Brain microvascular endothelial cell (primary cell): ENCODE measurements at regions not wholly inside any gene's neighbourhood (a gene's known extent, or its start where the extent isn't known, plus 50 kb on each side); places are given as distances from the start of the nearest gene placed in this dataset.

Experiments used
- DNase-seq: peaks from one replicate; pipeline ENCODE4 v3.0.0-alpha.2; 2020
- H3K27ac ChIP-seq: fragments of 250-450 bp; sonication (Bioruptor Pico); 2 replicates; pipeline ENCODE4 v1.5.1; 2020; ENCODE audit warnings: mild to moderate bottlenecking, moderate library complexity
- H3K27me3 ChIP-seq: fragments of 250-450 bp; sonication (Bioruptor Pico); replicated peaks from 2 replicates; pipeline ENCODE4 v1.5.1; 2020; ENCODE audit warnings: mild to moderate bottlenecking
- H3K36me3 ChIP-seq: fragments of 250-450 bp; sonication (Bioruptor Pico); replicated peaks from 2 replicates; pipeline ENCODE4 v1.5.1; 2020; ENCODE audit warnings: mild to moderate bottlenecking
- H3K4me3 ChIP-seq: 2 replicates; pipeline ENCODE4 v1.5.1; 2011; ENCODE audit warnings: low read depth, mild to moderate bottlenecking, control low read depth, low read length, moderate library complexity
- in situ Hi-C: cut with HindIII; loops from 2 replicates; pipeline ENCODE4 v1.10.0; 2017; ENCODE audit warnings: low sequenced_read_pairs, low pct_ligation_motif_present
- TF ChIP-seq, protein P1 (sequence below): IDR thresholded peaks from 2 replicates; pipeline ENCODE4 v1.5.1; 2011; ENCODE audit warnings: low read depth, mild to moderate bottlenecking, moderate library complexity, low read length, control low read depth, inconsistent platforms; ENCODE audit errors: missing control alignments

DNA sequence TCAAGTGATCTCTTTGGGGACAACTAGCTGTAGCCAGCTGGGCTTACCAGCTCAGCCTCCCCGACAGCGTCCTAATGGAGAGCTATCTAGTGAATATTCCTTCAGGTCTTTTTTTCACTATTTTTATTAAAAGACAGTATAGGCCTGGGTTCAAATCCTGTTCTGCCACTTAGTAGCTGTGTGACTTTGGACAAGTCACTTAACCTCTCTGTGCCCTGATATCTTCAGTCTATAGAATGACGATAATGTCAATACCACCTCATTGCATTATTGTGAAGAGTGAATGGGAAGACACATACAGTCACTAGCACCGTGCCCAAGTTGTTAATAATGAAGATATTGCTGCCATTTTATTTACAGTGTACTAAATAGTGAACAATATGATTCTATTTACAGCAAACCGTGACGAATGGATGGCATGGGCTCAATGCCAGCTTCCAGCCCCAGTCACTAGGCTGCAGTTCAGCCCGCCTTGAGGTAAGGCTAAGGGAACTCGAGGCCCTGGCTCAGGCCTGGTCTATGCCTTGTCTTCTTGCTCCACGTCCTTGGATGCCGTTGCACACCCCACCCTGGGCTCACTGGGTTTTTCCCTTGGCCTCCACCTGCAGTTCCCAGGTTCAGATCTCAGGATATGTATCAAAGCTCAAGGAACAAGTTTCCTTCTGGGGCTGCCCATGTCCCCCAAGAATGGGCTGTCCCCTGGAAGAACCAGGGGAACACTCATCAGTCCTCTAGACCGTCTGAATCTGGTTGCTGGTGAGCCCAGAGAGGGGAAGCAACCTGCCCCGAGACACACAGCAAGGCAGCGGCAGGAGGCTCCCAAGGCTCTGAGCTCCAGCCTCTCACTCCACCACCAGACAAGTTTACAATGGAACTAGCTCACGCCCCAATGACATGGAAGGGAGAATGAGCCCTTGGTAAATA, 95.4 kb upstream of the TNRC6C start:
- H3K36me3 ChIP-seq, result no peaks in the 10 kb centered on the region
- TF ChIP-seq, protein P1, sequence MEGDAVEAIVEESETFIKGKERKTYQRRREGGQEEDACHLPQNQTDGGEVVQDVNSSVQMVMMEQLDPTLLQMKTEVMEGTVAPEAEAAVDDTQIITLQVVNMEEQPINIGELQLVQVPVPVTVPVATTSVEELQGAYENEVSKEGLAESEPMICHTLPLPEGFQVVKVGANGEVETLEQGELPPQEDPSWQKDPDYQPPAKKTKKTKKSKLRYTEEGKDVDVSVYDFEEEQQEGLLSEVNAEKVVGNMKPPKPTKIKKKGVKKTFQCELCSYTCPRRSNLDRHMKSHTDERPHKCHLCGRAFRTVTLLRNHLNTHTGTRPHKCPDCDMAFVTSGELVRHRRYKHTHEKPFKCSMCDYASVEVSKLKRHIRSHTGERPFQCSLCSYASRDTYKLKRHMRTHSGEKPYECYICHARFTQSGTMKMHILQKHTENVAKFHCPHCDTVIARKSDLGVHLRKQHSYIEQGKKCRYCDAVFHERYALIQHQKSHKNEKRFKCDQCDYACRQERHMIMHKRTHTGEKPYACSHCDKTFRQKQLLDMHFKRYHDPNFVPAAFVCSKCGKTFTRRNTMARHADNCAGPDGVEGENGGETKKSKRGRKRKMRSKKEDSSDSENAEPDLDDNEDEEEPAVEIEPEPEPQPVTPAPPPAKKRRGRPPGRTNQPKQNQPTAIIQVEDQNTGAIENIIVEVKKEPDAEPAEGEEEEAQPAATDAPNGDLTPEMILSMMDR, result no peak
- in situ Hi-C loops, result no loop called here
- H3K27ac ChIP-seq, result no peak overlapping the region
- peaks cover 6% of the 10 kb centered on the region for H3K27me3 ChIP-seq
- DNase-seq, result no peak
- H3K4me3 ChIP-seq, result no peak overlapping the region

DNA sequence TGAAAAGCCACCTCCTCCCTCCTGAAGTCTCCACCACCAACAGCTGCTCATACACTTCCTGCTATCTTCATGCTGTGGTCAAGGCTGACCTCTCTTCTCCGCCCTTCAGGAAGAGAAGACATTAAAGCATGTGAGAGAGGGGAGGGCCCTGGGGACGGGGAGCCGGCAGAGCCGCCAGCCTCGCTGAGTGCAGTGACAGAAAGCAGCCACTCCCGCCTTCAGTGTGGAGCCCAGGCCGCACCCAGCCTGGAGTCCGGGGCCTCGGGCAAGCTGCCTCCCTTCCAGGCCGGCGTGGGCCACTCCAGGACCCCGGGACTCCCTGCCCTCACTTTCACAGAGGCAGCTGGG, 94.7 kb upstream of the TNRC6C start:
- no peak overlapping the region for H3K4me3 ChIP-seq

DNA sequence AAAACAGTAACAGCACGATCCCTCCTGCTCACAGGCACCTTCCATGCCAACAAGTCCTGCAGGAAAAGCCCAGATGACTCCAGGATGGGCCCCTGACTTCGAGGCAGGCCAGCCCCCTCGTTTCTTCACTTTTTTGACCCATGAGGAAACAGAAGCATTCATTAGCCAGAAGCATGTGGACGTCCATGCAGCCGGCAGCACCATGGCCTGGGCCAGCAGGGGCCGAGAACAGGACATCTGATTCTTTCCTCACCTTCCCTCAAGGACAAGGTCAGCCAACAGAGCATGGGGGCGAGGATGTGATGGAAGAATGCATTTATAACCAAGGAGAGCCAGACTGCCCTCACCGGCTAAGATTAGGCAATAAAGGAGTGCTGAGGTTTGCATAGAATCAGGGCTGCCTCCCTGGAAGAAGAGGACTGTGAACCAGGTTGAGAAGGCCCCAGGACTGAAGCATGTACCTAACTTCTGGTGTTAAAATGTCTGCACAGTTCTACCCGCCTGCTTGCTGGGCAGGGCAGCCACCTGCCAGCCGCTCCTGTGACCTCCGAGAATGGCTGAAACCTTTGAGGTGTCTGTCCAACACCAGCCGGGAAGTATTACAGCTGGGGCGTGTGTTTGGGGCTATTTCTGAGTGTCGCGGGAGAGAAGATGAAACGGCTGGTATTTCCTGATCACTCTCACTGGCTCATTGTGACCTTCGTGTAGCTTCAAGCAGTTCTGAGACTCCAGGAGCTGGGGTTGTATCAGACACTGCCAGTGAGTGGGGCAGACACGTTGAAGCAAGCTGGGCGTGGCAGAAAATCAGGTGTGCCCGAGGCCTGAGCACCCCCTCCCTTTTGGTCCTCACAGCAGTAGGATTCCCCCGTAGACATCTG, 94.0 kb upstream of the TNRC6C start:
- no peak overlapping the region for H3K4me3 ChIP-seq
- TF ChIP-seq, protein P1, result no peak
- DNase-seq, result no peak
- H3K36me3 ChIP-seq, result no peaks in the 10 kb centered on the region
- in situ Hi-C loops, result no loop called here
- peaks cover 3% of the 10 kb centered on the region for H3K27me3 ChIP-seq
- H3K27ac ChIP-seq, result no peak overlapping the region

More for the DNA sequence above, 94.7 kb upstream of the TNRC6C start:
- H3K27ac ChIP-seq, result no peak overlapping the region
- DNase-seq, result peak; percentile 14
- H3K27me3 ChIP-seq, result peaks cover 6% of the 10 kb centered on the region
- no peaks in the 10 kb centered on the region for H3K36me3 ChIP-seq
- in situ Hi-C loops, result no loop called here
- TF ChIP-seq, protein P1, result no peak

DNA sequence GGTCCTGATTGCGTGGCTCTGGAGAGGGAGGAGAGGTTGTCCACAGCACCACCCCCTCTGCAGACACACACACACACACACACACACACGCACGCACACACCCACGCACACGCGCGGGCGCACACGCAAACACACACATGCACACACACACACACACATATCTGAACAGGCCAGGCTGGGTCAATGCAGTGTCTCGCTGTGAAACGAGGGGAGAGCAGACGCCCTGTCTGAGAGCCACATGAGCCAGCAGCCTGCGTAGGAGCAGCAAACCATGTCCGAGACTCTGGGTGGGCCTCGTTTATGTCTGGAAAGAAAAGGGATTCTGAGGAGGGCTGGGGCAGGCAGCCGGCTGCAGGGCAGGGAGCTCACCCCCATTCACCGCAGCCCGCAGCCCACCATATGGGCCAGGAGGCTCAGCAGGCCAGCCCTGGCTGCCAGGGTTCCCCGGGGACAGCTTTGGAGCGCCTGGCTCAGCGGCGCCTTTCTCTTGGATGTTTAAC, 93.3 kb upstream of the TNRC6C start:
- Histone ChIP-seq H3K4me3 (no peak overlapping the region), H3K27ac (no peak overlapping the region), H3K27me3 (peaks cover 6% of the 10 kb centered on the region), H3K36me3 (no peaks in the 10 kb centered on the region)
- no peak for DNase-seq
- TF ChIP-seq, protein P1, result no peak
- in situ Hi-C loops, result no loop called here

DNA sequence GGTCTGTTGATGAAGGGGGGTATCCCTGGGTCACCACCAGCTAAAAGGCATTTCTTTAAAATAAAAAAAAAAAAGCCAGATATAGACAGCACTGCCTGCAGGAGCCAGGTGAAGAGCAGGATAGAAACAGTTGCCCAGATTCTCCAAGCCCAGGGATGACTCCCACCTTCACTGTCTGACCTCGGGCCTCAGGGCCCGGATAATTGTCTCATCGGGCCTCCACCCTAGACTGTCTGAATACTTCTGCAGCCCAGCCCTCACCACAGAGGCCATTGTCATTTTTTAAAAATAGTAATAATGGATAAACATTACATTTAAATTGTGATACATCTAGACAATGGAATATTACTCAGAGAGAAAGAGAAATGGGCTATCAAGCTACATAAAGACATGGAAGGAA, 92.8 kb upstream of the TNRC6C start:
- in situ Hi-C loops, result no loop called here
- TF ChIP-seq, protein P1, result no peak
- H3K36me3 ChIP-seq, result no peaks in the 10 kb centered on the region
- H3K4me3 ChIP-seq, result no peak overlapping the region
- H3K27me3 ChIP-seq, result peaks cover 6% of the 10 kb centered on the region
- H3K27ac ChIP-seq, result no peak overlapping the region
- DNase-seq, result no peak
